Putamen (tissue), 1 donor: ENCODE measurements at regions not wholly inside any gene's neighbourhood (a gene's known extent, or its start where the extent isn't known, plus 50 kb on each side); places are given as distances from the start of the nearest gene placed in this dataset.
"Not testable (repeated sequence)": the region's sequence is repeated elsewhere in the genome, so short reads cannot be mapped to it uniquely, and the experiment has no call there.

ENCODE experiments used
- DNase-seq: peaks from one replicate; pipeline ENCODE4 v3.0.0-alpha.2; 2016; ENCODE audit warnings: low spot score

- DNase-seq = no peak
These were observed 187.6 kb downstream of the EPM2A start for GRCh38 chr6:145547594-145548335.

- no peak for DNase-seq
These were observed 186.2 kb downstream of the EPM2A start for GRCh38 chr6:145548933-145549648.

- no peak for DNase-seq
These were observed 184.2 kb downstream of the EPM2A start for GRCh38 chr6:145551164-145551563.

- DNase-seq = no peak
These were observed 180.2 kb downstream of the EPM2A start for GRCh38 chr6:145555084-145555483.

- no peak for DNase-seq
These were observed 177.8 kb downstream of the EPM2A start for GRCh38 chr6:145557474-145557873.

GRCh38 chr6:145559836-145560235 is 175.5 kb downstream of the EPM2A start:
- DNase-seq = no peak

GRCh38 chr6:145561095-145562072 is 173.9 kb downstream of the EPM2A start:
- DNase-seq = peak; percentile 26

GRCh38 chr6:145562771-145563615 is 172.3 kb downstream of the EPM2A start:
- no peak for DNase-seq

- DNase-seq = no peak
These were observed 170.8 kb downstream of the EPM2A start for GRCh38 chr6:145564553-145564952.

GRCh38 chr6:145567684-145568252 is 167.6 kb downstream of the EPM2A start:
- no peak for DNase-seq

GRCh38 chr6:145569140-145569539 is 166.2 kb downstream of the EPM2A start:
- DNase-seq = no peak

GRCh38 chr6:145570336-145570735 is 165.0 kb downstream of the EPM2A start:
- not testable (repeated sequence) for DNase-seq

GRCh38 chr6:145574269-145574668 is 161.1 kb downstream of the EPM2A start:
- DNase-seq = not testable (repeated sequence)
